Prostate gland (tissue), 2 donors: ENCODE measurements at regions not wholly inside any gene's neighbourhood (a gene's known extent, or its start where the extent isn't known, plus 50 kb on each side); places are given as distances from the start of the nearest gene placed in this dataset.

Experiments used
- CTCF ChIP-seq, 4 experiments: fragments of 200-600 bp in 2 of 4; fragments of 450-650 bp in 2 of 4; sonication (generic) in 2 of 4; IDR thresholded peaks; 1 replicate in 3 of 4; 2 replicates in 1 of 4; pipeline ENCODE4 v1.5.1; 2016 to 2019; ENCODE audit warnings: antibody characterized with exemption in 4 of 4, mild to moderate bottlenecking in 2 of 4, moderate library complexity in 2 of 4
- POLR2A ChIP-seq: fragments of 450-650 bp; IDR thresholded peaks from one replicate; pipeline ENCODE4 v1.6.1; 2016; ENCODE audit warnings: antibody characterized with exemption, mild to moderate bottlenecking

GRCh38 chr5:12661617-12662370 lies 757.5 kb upstream of the CTNND2 start:
- TF ChIP-seq CTCF (IDR thresholded peaks at IDR 0.05) (no peak), POLR2A (no peak)
